Bronchial epithelial cell (primary cell): ENCODE measurements at regions not wholly inside any gene's neighbourhood (a gene's known extent, or its start where the extent isn't known, plus 50 kb on each side); places are given as distances from the start of the nearest gene placed in this dataset.

Experiments used
- DNase-seq: peaks from one replicate; pipeline ENCODE4 v3.0.0-alpha.2; 2010; ENCODE audit warnings: low read depth
- FAIRE-seq: peaks from 2 replicates; lab custom pipeline; 2011; peaks lifted over from hg19 to GRCh38; lab: Jason Lieb, UNC
- H3K27me3 ChIP-seq: 2 replicates; pipeline ENCODE4 v1.5.1; 2011; ENCODE audit warnings: low read length; ENCODE audit not compliant: control insufficient read depth, insufficient read depth
- H3K36me3 ChIP-seq: 2 replicates; pipeline ENCODE4 v1.5.1; 2011; ENCODE audit warnings: low read length; ENCODE audit not compliant: control insufficient read depth, insufficient read depth
- H3K4me3 ChIP-seq: 2 replicates; pipeline ENCODE4 v1.5.1; 2011; ENCODE audit warnings: mild to moderate bottlenecking, low read depth, low read length, control low read depth
- TF ChIP-seq, protein P1 (sequence below): IDR thresholded peaks from 2 replicates; pipeline ENCODE4 v1.5.1; 2011; ENCODE audit warnings: mild to moderate bottlenecking, moderate library complexity, low read length, control low read depth, inconsistent platforms; ENCODE audit not compliant: insufficient read depth, severe bottlenecking

DNA sequence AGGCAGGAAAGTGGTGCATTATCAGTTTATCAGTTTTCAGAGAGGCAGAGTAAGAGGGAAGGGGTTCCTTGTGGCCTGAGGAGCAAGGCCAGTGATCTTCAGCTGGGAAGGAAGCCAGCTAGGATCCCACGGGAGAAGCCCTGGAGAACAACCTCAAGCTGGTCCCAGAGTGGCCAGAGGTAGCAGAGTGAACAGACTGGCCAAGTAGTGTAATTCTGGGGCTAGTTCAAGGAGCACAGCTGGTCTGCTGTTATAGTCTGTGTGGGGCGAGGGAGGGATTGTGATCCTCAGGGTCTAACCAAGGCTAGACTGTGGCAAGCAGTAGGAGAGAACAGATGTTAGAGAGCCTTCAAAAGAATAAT, 164.6 kb downstream of the CARTPT start:
- Histone ChIP-seq H3K4me3 (no peak overlapping the region), H3K36me3 (no peaks in the 10 kb centered on the region), H3K27me3 (peaks cover 3% of the 10 kb centered on the region)
- TF ChIP-seq, protein P1, sequence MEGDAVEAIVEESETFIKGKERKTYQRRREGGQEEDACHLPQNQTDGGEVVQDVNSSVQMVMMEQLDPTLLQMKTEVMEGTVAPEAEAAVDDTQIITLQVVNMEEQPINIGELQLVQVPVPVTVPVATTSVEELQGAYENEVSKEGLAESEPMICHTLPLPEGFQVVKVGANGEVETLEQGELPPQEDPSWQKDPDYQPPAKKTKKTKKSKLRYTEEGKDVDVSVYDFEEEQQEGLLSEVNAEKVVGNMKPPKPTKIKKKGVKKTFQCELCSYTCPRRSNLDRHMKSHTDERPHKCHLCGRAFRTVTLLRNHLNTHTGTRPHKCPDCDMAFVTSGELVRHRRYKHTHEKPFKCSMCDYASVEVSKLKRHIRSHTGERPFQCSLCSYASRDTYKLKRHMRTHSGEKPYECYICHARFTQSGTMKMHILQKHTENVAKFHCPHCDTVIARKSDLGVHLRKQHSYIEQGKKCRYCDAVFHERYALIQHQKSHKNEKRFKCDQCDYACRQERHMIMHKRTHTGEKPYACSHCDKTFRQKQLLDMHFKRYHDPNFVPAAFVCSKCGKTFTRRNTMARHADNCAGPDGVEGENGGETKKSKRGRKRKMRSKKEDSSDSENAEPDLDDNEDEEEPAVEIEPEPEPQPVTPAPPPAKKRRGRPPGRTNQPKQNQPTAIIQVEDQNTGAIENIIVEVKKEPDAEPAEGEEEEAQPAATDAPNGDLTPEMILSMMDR, result no peak
- FAIRE-seq (no peak), DNase-seq (no peak)

GRCh38 chr5:71884926-71885325, 165.9 kb downstream of the CARTPT start:
- H3K27me3 ChIP-seq, result peaks cover 3% of the 10 kb centered on the region
- H3K4me3 ChIP-seq, result no peak overlapping the region
- FAIRE-seq (peak; percentile 7), DNase-seq (no peak)
- no peaks in the 10 kb centered on the region for H3K36me3 ChIP-seq
- TF ChIP-seq, protein P1, result no peak

- Histone ChIP-seq H3K36me3 (no peaks in the 10 kb centered on the region), H3K27me3 (peaks cover 1% of the 10 kb centered on the region), H3K4me3 (no peak overlapping the region)
- DNase-seq (no peak), FAIRE-seq (no peak)
- TF ChIP-seq, protein P1, result no peak
Observed at GRCh38 chr5:71886406-71886805, 167.3 kb downstream of the CARTPT start.

DNA sequence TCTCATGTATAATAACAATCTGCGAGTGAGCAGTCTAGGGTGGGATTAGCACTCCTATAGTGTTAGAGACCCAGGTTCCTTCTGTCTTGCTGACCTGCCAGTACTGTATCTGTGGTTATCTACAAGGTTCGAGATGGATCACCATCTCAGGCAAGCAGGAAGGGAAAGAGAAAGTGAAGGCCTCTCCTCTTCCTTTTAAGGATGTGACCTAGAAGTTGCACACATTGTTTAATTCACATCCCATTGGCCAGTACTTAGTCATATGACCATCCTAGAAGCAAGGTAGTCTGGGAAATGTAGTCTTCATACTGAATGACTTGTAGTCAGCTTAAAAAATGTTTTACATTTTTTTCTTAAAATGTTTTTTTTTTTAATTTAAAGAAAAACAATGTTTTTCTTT, 168.6 kb downstream of the CARTPT start:
- peaks cover 1% of the 10 kb centered on the region for H3K27me3 ChIP-seq
- no peaks in the 10 kb centered on the region for H3K36me3 ChIP-seq
- FAIRE-seq, result no peak
- TF ChIP-seq, protein P1, result no peak
- DNase-seq, result peak; percentile 86
- no peak overlapping the region for H3K4me3 ChIP-seq

- H3K36me3 ChIP-seq, result no peaks in the 10 kb centered on the region
- TF ChIP-seq, protein P1, result no peak
- no peak for DNase-seq
- FAIRE-seq, result no peak
- H3K27me3 ChIP-seq, result peaks cover 1% of the 10 kb centered on the region
- no peak overlapping the region for H3K4me3 ChIP-seq
Observed at GRCh38 chr5:71891406-71891805, 172.3 kb downstream of the CARTPT start.

DNA sequence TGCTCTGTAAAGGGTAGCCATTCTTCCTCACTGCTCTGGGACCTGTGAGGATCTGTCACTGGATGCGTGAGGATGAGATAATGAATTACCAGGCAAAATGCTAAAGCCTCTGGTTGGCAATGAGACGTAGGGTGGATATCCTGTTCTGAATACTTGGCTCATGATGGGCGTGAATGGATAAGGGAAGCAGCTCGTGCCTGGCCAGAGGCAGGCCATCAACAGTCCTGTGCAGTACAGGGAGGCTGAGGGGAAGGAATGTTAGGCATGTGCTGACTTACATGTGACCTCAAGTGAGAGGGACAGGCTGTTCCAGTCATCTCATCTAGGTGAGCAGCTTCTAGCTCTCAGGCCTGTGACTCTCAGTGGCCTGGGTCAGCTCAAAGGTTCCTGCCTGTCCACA, 172.8 kb downstream of the CARTPT start:
- peak; percentile 37 for DNase-seq
- TF ChIP-seq, protein P1, result no peak
- H3K4me3 ChIP-seq, result no peak overlapping the region
- peaks cover 1% of the 10 kb centered on the region for H3K27me3 ChIP-seq
- H3K36me3 ChIP-seq, result no peaks in the 10 kb centered on the region
- no peak for FAIRE-seq
